ENCODE measurements at regions not wholly inside any gene's neighbourhood (a gene's known extent, or its start where the extent isn't known, plus 50 kb on each side); places are given as distances from the start of the nearest gene placed in this dataset.

- no peak for DNase-seq (ENCODE audit: low spot score)
Observed at GRCh38 chr5:82850393-82850792, 226.8 kb downstream of the TMEM167A start.

- DNase-seq (ENCODE audit: low spot score): no peak
Observed at GRCh38 chr5:82849885-82850284, 227.3 kb downstream of the TMEM167A start.

DNA sequence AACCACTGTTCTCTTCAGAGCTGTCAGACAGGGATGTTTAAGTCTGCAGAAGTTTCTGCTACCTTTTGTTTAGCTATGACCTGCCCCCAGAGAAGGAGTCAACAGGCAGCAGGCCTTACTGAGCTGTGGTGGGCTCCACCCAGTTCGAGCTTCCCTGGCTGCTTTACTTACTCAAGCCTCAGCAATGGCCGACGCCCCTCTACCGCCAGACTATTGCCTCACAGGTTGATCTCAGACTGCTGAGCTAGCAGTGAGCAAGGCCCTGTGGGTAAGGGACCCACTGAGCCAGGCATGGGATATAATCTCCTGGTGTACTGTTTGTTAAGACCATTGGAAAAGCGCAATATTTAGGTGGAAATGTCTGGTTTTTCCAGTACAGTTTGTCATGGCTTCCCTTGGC is 229.6 kb downstream of the TMEM167A start:
- no peak for DNase-seq (ENCODE audit: low spot score)

GRCh38 chr5:82839881-82840280 is 237.3 kb downstream of the TMEM167A start:
- no peak for DNase-seq (ENCODE audit: low spot score)

GRCh38 chr5:82835488-82835887 is 241.7 kb downstream of the TMEM167A start:
- DNase-seq (ENCODE audit: low spot score): no peak

- DNase-seq (ENCODE audit: low spot score): no peak
Observed at GRCh38 chr5:82834151-82834550, 243.0 kb downstream of the TMEM167A start.

DNA sequence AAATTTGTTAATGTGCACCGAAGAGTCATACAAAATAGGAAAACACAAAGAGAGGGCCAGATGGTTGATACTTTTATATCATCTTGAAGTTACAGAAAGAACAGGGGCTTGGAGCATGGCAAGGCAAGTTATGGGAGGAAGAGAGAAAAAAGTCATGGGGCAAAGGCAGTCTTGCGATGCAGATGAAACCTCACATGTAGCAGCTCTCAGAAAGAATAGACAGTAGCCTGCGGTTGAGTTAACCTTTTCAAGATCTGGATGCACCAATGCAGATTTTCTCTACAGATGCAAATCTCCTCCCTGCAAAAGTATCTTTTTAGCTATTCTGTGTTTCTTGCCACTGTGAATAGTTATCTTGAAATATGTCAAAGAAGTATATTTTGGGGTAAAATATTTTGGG is 243.9 kb downstream of the TMEM167A start:
- no peak for DNase-seq (ENCODE audit: low spot score)

GRCh38 chr5:82832445-82832844 is 244.7 kb downstream of the TMEM167A start:
- no peak for DNase-seq (ENCODE audit: low spot score)

DNA sequence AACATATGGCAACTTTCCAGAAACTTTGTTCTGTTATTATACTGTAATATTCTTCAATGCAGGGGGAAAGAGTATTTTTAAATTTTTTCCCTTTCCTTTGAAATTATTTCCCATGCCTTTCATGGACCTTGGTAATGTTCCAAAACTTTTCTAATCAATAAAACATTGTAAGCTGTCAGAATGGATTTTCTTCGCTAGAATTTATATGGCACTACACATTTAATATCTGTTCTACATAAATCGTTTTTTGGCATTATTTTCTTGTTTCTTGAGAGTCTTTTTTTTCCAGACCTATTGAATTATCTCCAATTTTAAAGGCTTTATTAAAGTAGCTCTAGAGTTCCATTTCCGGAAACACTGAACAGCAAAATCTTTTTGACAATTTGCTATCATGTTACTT is 249.0 kb downstream of the TMEM167A start:
- no peak for DNase-seq (ENCODE audit: low spot score)

GRCh38 chr5:82827651-82828050 is 249.5 kb downstream of the TMEM167A start:
- DNase-seq (ENCODE audit: low spot score): no peak

DNA sequence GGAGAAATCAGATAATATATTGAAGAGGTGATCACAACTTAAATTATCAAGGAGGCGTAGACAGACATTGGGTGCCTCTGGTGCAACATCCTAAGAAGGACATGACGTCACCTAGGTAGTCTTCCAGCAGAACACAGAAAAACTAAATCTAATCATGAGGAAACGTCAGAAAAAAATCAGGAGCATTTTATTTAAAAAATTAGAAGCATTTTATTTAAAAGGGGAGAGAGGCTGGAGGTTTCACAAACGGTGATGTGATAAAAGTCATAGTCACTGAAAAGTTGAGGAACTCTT is 254.6 kb downstream of the TMEM167A start:
- no peak for DNase-seq (ENCODE audit: low spot score)

DNA sequence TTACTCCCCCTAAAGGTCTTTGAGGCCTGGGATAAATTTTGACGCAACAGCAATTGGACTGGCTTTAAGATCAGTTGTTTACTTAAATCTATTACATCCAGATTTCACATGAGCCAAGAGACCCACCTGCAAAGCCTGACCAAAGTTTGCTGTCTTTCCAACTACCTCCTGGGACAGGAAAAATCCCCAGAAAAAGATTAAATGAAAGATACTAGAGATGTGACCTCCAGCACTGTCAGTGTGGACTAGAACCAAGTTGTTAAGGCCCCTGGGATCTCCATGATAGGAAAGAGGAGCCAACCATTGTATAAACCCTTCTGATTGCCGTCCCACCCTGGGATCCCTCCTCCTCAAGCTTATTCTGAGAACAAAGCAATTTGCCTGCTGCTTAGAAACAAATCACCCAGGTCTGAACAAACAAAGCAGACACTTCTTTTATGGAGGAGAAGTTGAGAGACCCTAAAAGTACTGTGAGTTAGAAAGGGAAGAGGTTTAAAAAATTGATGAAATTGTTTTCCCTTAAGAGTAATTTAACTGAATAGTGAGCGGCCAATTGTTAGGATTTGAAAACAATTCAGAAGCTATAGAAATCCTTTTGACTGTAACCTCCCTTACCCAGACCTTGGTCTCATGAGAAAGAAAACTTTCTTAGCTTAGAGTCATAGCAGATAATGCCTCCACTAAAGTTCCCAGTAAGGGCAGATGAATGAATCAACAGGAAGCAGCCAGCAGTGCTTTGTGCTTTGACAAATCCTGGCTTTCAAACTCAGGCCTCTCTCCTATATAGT is 255.2 kb downstream of the TMEM167A start:
- no peak for DNase-seq (ENCODE audit: low spot score)

- DNase-seq (ENCODE audit: low spot score): no peak
Observed at GRCh38 chr5:82820961-82821845, 256.0 kb downstream of the TMEM167A start.

DNA sequence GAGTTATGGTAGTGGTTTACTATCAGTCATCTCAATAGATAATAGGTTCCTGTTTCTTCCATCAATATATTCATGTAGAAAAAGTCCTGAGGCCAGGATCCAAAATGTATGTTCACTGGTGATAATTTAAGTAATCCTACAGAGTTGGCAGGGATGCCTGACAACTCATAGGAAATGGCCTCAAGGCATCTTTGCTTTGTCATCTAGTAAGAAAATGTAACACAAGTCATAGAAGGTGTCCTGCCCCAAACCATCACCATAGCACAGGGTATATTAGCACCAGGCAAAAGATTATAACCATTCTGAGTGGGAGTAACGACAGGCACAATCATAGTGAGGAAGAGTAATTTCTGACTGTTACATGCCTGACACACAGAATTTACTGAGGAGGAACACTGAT is 257.0 kb downstream of the TMEM167A start:
- no peak for DNase-seq (ENCODE audit: low spot score)

GRCh38 chr5:82817897-82818676 is 259.1 kb downstream of the TMEM167A start:
- DNase-seq (ENCODE audit: low spot score): no peak

GRCh38 chr5:82816926-82817325 is 260.3 kb downstream of the TMEM167A start:
- DNase-seq (ENCODE audit: low spot score): no peak

- no peak for DNase-seq (ENCODE audit: low spot score)
Observed at GRCh38 chr5:82815871-82816270, 261.3 kb downstream of the TMEM167A start.

- no peak for DNase-seq (ENCODE audit: low spot score)
Observed at GRCh38 chr5:82813861-82814260, 263.3 kb downstream of the TMEM167A start.

DNA sequence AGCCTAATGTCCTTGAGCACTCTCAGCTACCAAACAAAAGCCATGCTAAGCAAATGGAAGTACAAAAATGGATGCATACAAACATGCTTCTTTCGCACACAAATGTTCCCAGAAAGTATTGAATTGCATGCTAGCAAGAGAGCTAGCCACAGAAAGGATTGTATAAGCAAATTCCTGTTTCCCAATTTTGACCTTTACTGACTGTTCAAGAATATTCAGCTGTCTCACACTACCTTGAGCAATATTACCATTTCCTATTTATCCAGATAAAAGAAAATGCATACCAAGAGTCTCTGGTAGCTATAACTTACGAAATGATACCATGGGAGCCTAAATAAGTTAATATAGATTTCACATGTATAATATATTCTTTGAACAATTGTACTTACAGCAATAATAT is 264.6 kb downstream of the TMEM167A start:
- no peak for DNase-seq (ENCODE audit: low spot score)

GRCh38 chr5:82811490-82811889 is 265.7 kb downstream of the TMEM167A start:
- DNase-seq (ENCODE audit: low spot score): no peak

GRCh38 chr5:82809420-82810143 is 267.6 kb downstream of the TMEM167A start:
- DNase-seq (ENCODE audit: low spot score): no peak

DNA sequence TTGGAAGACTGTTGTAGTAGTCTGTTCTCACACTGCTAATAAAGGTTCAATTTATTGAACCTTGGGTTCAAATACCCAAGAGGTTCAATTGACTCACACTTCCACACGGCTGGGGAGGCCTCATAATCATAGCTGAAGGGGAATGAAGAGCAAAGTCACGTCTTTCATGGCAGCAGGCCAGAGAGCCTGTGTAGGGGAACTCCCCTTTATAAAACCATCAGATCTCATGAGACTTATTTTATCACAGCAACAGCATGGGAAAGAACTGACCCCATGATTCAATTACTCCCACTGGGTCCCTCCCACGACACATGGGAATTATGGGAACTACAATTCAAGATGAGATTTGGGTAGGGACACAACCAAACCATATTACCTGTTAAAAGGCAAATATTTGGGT is 268.2 kb downstream of the TMEM167A start:
- no peak for DNase-seq (ENCODE audit: low spot score)

Data from CD4-positive, alpha-beta T cell treated with Interleukin-2 at 100 ng/mL for 4 hours (primary cell).